HT1080 (cell line): ENCODE measurements at regions not wholly inside any gene's neighbourhood (a gene's known extent, or its start where the extent isn't known, plus 50 kb on each side); places are given as distances from the start of the nearest gene placed in this dataset.

Source experiments
- DNase-seq: peaks from one replicate; pipeline ENCODE4 v3.0.0-alpha.2; 2015; ENCODE audit warnings: low read depth

- peak; percentile 42 for DNase-seq
Measured at GRCh38 chr16:27123795-27124409, 57.2 kb downstream of the C16orf82 start.

- DNase-seq: no peak
Measured at GRCh38 chr16:27127308-27127707, 60.6 kb downstream of the C16orf82 start.

- DNase-seq: no peak
Measured at GRCh38 chr16:27129401-27129800, 62.7 kb downstream of the C16orf82 start.

GRCh38 chr16:27138257-27138656 is 65.1 kb upstream of the KDM8 start:
- DNase-seq: no peak

GRCh38 chr16:27145630-27146029 is 57.7 kb upstream of the KDM8 start:
- DNase-seq: no peak

GRCh38 chr16:27149986-27150385 is 53.3 kb upstream of the KDM8 start:
- no peak for DNase-seq

- DNase-seq: no peak
Measured at GRCh38 chr16:27152121-27152520, 51.2 kb upstream of the KDM8 start.

GRCh38 chr16:27152801-27153200 is 50.5 kb upstream of the KDM8 start:
- DNase-seq: no peak
